GM23248 (cell line): ENCODE measurements at regions not wholly inside any gene's neighbourhood (a gene's known extent, or its start where the extent isn't known, plus 50 kb on each side); places are given as distances from the start of the nearest gene placed in this dataset.

Experiments used
- DNase-seq: peaks from one replicate; pipeline ENCODE4 v3.0.0-alpha.2; 2015
- H2AFZ ChIP-seq: fragments of 200-600 bp; sonication (generic); 2 replicates; pipeline ENCODE4 v1.6.1; 2016; ENCODE audit warnings: antibody characterized with exemption
- H3F3A ChIP-seq: fragments of 200-600 bp; sonication (generic); 2 replicates; pipeline ENCODE4 v1.6.1; 2016; ENCODE audit warnings: mild to moderate bottlenecking, antibody characterized with exemption, mixed run types; ENCODE audit not compliant: insufficient read depth
- H3K27ac ChIP-seq: fragments of 200-600 bp; sonication (generic); 2 replicates; pipeline ENCODE4 v1.5.1; 2016; ENCODE audit warnings: mild to moderate bottlenecking
- H3K27me3 ChIP-seq: fragments of 200-600 bp; sonication (generic); replicated peaks from 2 replicates; pipeline ENCODE4 v1.6.1; 2016; ENCODE audit warnings: mild to moderate bottlenecking; ENCODE audit not compliant: insufficient read depth
- H3K36me3 ChIP-seq: fragments of 200-600 bp; sonication (generic); 2 replicates; pipeline ENCODE4 v1.6.1; 2016; ENCODE audit warnings: low read depth, mild to moderate bottlenecking
- H3K4me1 ChIP-seq: fragments of 200-600 bp; sonication (generic); 2 replicates; pipeline ENCODE4 v1.6.1; 2016; ENCODE audit warnings: mild to moderate bottlenecking; ENCODE audit not compliant: insufficient read depth
- H3K4me2 ChIP-seq: fragments of 200-600 bp; sonication (generic); one replicate; pipeline ENCODE4 v1.6.1; 2016; ENCODE audit warnings: mild to moderate bottlenecking; ENCODE audit not compliant: unreplicated experiment
- H3K4me3 ChIP-seq: fragments of 200-600 bp; sonication (generic); 2 replicates; pipeline ENCODE4 v1.5.1; 2016; ENCODE audit warnings: mild to moderate bottlenecking
- H3K79me2 ChIP-seq: fragments of 200-600 bp; sonication (generic); 2 replicates; pipeline ENCODE4 v1.6.1; 2016; ENCODE audit warnings: mild to moderate bottlenecking; ENCODE audit not compliant: insufficient read depth
- H3K9ac ChIP-seq: fragments of 200-600 bp; sonication (generic); 2 replicates; pipeline ENCODE4 v1.6.1; 2016; ENCODE audit warnings: mild to moderate bottlenecking
- H3K9me2 ChIP-seq: fragments of 200-600 bp; sonication (generic); 2 replicates; pipeline ENCODE4 v1.6.1; 2016; ENCODE audit warnings: mixed run types, mild to moderate bottlenecking, moderate library complexity; ENCODE audit not compliant: insufficient read depth
- H3K9me3 ChIP-seq: fragments of 200-600 bp; sonication (generic); one replicate; pipeline ENCODE4 v1.6.1; 2017; ENCODE audit warnings: low read depth
- H4K20me1 ChIP-seq: fragments of 200-600 bp; sonication (generic); 2 replicates; pipeline ENCODE4 v1.6.0; 2016; ENCODE audit not compliant: insufficient read depth
- EZH2 ChIP-seq: fragments of 200-600 bp; sonication (generic); IDR thresholded peaks from 2 replicates; pipeline ENCODE4 v1.6.1; 2018; ENCODE audit warnings: antibody characterized with exemption, mild to moderate bottlenecking; ENCODE audit not compliant: insufficient read depth, poor library complexity, severe bottlenecking
- EZH2phosphoT487 ChIP-seq: fragments of 200-600 bp; sonication (generic); IDR thresholded peaks from 2 replicates; pipeline ENCODE4 v1.6.1; 2018; ENCODE audit warnings: antibody characterized with exemption, moderate library complexity, mild to moderate bottlenecking, low read depth; ENCODE audit not compliant: insufficient read depth
- WGBS, 2 experiments: methylation state at CpG; one replicate each; pipeline ENCODE4 v1.1.6; 2015 to 2017; ENCODE audit warnings: low lambda C conversion rate in 2 of 2, low coverage in 1 of 2; ENCODE audit errors: missing lambda C conversion rate in 2 of 2; 5-methylcytosine and 5-hydroxymethylcytosine counted together
- in situ Hi-C: fragments of 300-500 bp; cut with MboI; formaldehyde crosslinking; loops from 2 replicates; pipeline ENCODE4 v1.15.0; 2020

DNA sequence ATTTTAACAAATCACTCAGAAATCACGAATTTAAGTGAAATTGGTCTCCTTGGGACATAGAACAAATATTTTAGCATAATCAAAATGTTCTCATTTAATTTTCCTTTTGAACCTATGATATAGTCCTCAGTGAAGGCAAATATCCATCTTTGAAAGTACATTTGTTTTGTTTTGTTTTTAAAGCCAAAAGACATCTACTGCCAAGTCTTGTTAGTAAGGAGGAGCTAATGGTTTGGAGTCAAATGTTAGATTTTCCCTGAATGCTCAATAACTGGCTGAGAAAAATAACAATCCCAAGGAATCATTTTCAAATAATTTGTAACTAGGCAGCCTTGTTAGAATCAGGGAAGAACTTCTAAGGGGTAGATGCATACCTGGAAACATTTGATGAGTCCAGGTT lies 302.9 kb upstream of the MAF start:
- Histone ChIP-seq H3K4me3 (no peak overlapping the region), H3K4me2 (no peak overlapping the region), H3K36me3 (no peaks in the 10 kb centered on the region), H3K9me3 (no peaks in the 10 kb centered on the region), H3F3A (no peaks in the 10 kb centered on the region), H3K27ac (no peak overlapping the region), H3K9me2 (no peaks in the 10 kb centered on the region), H2AFZ (no peak overlapping the region), H3K9ac (no peak overlapping the region), H3K79me2 (no peaks in the 10 kb centered on the region), H3K27me3 (no peaks in the 10 kb centered on the region), H3K4me1 (no peaks in the 10 kb centered on the region), H4K20me1 (no peaks in the 10 kb centered on the region)
- 9 to 15% methylated on average over 1 of the region's 1 CpG for WGBS, 2 experiments
- TF ChIP-seq EZH2 (no peak), EZH2phosphoT487 (no peak)
- DNase-seq, result no peak
- in situ Hi-C loops, result no loop called here

DNA sequence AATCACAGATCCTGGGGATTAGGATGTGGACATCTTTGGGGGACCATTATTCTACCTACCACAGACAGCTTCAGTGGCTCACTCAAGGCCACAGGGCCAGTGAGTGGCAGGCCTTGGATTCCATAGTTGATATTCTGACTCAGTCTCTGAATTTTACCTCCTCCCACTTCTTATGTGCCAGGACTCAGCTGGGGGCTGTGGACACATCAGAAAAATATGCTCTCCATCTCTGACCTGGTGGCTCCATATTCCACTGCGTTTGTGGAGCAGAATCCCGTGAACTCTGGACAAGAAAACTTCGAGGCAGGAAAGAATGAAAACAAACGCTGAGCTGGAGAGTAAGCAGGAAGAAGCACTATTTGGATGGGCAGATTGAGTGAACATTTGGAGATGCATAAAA lies 301.8 kb upstream of the MAF start:
- Histone ChIP-seq H3K79me2 (no peaks in the 10 kb centered on the region), H2AFZ (no peak overlapping the region), H3K9ac (no peak overlapping the region), H3K4me3 (no peak overlapping the region), H3K9me2 (no peaks in the 10 kb centered on the region), H3K27ac (no peak overlapping the region), H3K9me3 (no peaks in the 10 kb centered on the region), H3F3A (no peaks in the 10 kb centered on the region), H3K27me3 (no peaks in the 10 kb centered on the region), H3K4me1 (no peaks in the 10 kb centered on the region), H3K4me2 (no peak overlapping the region), H4K20me1 (no peaks in the 10 kb centered on the region), H3K36me3 (no peaks in the 10 kb centered on the region)
- 44 to 48% methylated on average over 4 of the region's 4 CpGs for WGBS, 2 experiments
- no peak for DNase-seq
- in situ Hi-C loops, result no loop called here
- TF ChIP-seq EZH2 (no peak), EZH2phosphoT487 (no peak)

DNA sequence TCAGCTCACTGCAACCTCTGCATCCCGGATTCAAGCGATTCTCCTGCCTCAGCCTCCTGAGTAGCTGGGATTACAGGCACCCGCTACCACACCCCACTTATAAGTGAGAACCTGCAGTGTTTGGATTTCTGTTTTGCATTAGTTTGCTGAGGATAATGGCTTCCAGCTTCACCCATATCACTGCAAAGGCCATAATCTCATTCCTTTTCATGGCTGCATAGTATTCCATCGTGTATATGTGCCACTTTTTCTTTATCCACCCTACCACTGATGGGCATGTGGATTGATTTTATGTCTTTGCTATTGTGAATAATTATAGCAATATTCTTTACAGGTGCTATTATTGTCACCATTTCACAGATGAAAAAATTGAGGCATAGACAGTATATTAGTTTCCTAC lies 301.0 kb upstream of the MAF start:
- Histone ChIP-seq H3K4me2 (no peak overlapping the region), H3F3A (no peaks in the 10 kb centered on the region), H2AFZ (no peak overlapping the region), H3K9me3 (no peaks in the 10 kb centered on the region), H3K27ac (no peak overlapping the region), H3K9ac (no peak overlapping the region), H3K36me3 (no peaks in the 10 kb centered on the region), H3K4me3 (no peak overlapping the region), H3K79me2 (no peaks in the 10 kb centered on the region), H3K9me2 (no peaks in the 10 kb centered on the region), H3K27me3 (no peaks in the 10 kb centered on the region), H4K20me1 (no peaks in the 10 kb centered on the region), H3K4me1 (no peaks in the 10 kb centered on the region)
- 46 to 68% methylated on average over 4 of the region's 4 CpGs for WGBS, 2 experiments
- in situ Hi-C loops, result no loop called here
- no peak for DNase-seq
- TF ChIP-seq EZH2 (no peak), EZH2phosphoT487 (no peak)

DNA sequence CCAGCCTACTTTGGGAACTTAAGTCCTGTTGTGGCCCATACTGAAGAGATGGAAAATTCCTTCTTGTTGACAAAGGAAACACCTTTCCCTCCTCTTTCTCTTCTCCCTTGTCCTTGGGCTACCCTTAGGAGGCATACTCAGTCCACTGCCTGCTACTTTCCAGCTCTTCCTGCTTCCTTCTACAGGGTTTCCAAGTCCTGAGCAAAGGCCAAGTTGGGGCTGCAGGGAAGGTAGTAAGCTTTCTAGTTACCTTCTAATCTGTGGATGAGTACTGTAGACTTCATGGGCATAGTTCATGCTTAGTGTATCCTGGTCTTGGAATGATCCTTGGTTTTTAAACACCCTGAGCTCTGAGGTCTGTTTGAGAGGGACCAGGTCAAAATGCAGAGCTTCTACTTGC lies 299.2 kb upstream of the MAF start:
- no peak for TF ChIP-seq EZH2
- TF ChIP-seq EZH2phosphoT487, result no peak

DNA sequence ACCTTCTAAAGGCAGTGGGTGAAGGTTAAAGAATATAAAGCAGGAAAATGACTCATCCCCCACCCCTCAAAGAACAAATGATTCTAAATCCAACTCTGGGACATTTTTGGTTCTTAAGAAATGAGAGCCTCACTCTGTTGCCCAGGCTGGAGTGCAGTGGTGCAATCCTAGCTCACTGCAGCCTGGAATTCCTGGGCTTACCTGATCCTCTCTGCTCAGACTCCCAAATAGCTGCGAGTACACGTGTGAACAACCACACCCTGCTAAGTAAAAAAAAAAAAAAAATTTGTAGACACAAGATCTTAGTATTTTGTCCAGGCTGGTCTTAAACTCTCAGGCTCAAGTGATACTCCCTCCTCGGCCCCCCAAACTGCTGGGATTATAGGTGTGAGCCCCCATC lies 298.8 kb upstream of the MAF start:
- DNase-seq, result no peak
- Histone ChIP-seq H3K79me2 (no peaks in the 10 kb centered on the region), H3K27me3 (no peaks in the 10 kb centered on the region), H3K9me3 (no peaks in the 10 kb centered on the region), H2AFZ (no peak overlapping the region), H3K36me3 (no peaks in the 10 kb centered on the region), H3K9ac (no peak overlapping the region), H3K27ac (no peak overlapping the region), H3F3A (no peaks in the 10 kb centered on the region), H3K4me1 (no peaks in the 10 kb centered on the region), H3K4me3 (no peak overlapping the region), H3K9me2 (no peaks in the 10 kb centered on the region), H4K20me1 (no peaks in the 10 kb centered on the region), H3K4me2 (no peak overlapping the region)
- TF ChIP-seq EZH2 (no peak), EZH2phosphoT487 (no peak)
- 45 to 46% methylated on average over 3 of the region's 3 CpGs for WGBS, 2 experiments
- in situ Hi-C loops, result no loop called here

More for the DNA sequence above, 299.2 kb upstream of the MAF start:
- Histone ChIP-seq H3K4me1 (no peaks in the 10 kb centered on the region), H3K36me3 (no peaks in the 10 kb centered on the region), H3K9ac (no peak overlapping the region), H4K20me1 (no peaks in the 10 kb centered on the region), H3K9me3 (no peaks in the 10 kb centered on the region), H3K4me3 (no peak overlapping the region), H2AFZ (no peak overlapping the region), H3F3A (no peaks in the 10 kb centered on the region), H3K27ac (no peak overlapping the region), H3K27me3 (no peaks in the 10 kb centered on the region), H3K4me2 (no peak overlapping the region), H3K9me2 (no peaks in the 10 kb centered on the region), H3K79me2 (no peaks in the 10 kb centered on the region)
- in situ Hi-C loops, result no loop called here
- no peak for DNase-seq
